MCF 10A (cell line): ENCODE measurements at regions not wholly inside any gene's neighbourhood (a gene's known extent, or its start where the extent isn't known, plus 50 kb on each side); places are given as distances from the start of the nearest gene placed in this dataset.

ENCODE experiments used
- BruUV-seq: library from RNA; stranded (reverse); fragments of 400-500 nt; replicated peaks from 2 replicates; lab custom pipeline; 2021; lab: Mats Ljungman, UMichigan
- CTCF ChIA-PET: fragments of 300-600 bp; sonication (Branson Sonifier 250); formaldehyde crosslinking; extraction: SDS; loops from one replicate; lab custom pipeline; 2021; ENCODE audit warnings: antibody characterized with exemption, inconsistent platforms; lab: Yijun Ruan, JAX
- POLR2A ChIA-PET: fragments of 300-600, 350-650 bp; sonication (Branson Sonifier 250); formaldehyde crosslinking; extraction: SDS; loops from one replicate; lab custom pipeline; 2020; ENCODE audit warnings: antibody characterized with exemption, inconsistent platforms; lab: Yijun Ruan, JAX
- DNase-seq: peaks from one replicate; pipeline ENCODE4 v3.0.0-alpha.2; 2018; ENCODE audit not compliant: unreplicated experiment
- H3K27ac Mint-ChIP-seq: one replicate; pipeline ENCODE4 v1.8.0; 2022; ENCODE audit warnings: mild to moderate bottlenecking, low read depth, mixed read lengths; ENCODE audit not compliant: unreplicated experiment
- H3K27me3 Mint-ChIP-seq: one replicate; pipeline ENCODE4 v1.8.0; 2022; ENCODE audit warnings: mixed read lengths; ENCODE audit not compliant: insufficient read depth, unreplicated experiment
- H3K36me3 Mint-ChIP-seq: one replicate; pipeline ENCODE4 v1.8.0; 2022; ENCODE audit warnings: mild to moderate bottlenecking, moderate library complexity, mixed read lengths; ENCODE audit not compliant: insufficient read depth, unreplicated experiment
- H3K4me1 Mint-ChIP-seq: one replicate; pipeline ENCODE4 v1.8.0; 2022; ENCODE audit warnings: mixed read lengths; ENCODE audit not compliant: insufficient read depth, unreplicated experiment
- H3K4me3 Mint-ChIP-seq: one replicate; pipeline ENCODE4 v1.8.0; 2022; ENCODE audit warnings: mild to moderate bottlenecking, moderate library complexity, mixed read lengths; ENCODE audit not compliant: unreplicated experiment
- H3K9me3 Mint-ChIP-seq: one replicate; pipeline ENCODE4 v1.8.0; 2022; ENCODE audit warnings: mixed read lengths; ENCODE audit not compliant: unreplicated experiment
- intact Hi-C: fragments of 100-400 bp; cut with micrococcal nuclease; formaldehyde crosslinking; loops from 2 replicates; pipeline ENCODE4 v1.14.1; 2022
- TF ChIP-seq, protein P1 (sequence below): fragments of 200-600 bp; IDR thresholded peaks from one replicate; pipeline ENCODE4 v1.8.0; 2022; ENCODE audit warnings: antibody characterized with exemption, mild to moderate bottlenecking; ENCODE audit not compliant: unreplicated experiment

DNA sequence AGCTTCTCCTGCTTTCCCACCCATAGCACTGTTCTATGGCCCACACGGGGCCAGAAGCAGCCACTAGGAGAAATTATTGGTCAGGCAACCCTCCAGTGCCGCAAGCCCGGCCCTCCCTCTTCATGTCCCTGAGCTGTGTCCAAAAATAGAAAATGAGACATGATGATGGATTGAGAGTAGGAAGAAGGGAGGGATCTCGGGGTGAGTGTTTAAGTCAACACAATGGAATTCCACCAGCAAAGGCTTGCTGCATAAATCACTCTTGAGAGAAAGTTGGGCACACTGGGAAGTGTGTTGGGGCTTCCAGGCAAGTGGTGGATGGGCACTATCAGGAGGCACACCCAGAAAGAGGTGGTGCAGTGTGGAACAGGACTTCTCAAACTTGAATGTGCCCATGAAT is 94.2 kb downstream of the LLPH start:
- intact Hi-C loops: loop anchor here (1.0 to 5.0 kb wide), 6 partner anchors 51 to 724 kb away; no protein-coding TSS in a partner anchor
- Mint-ChIP-seq H3K27me3 (no peaks in the 10 kb centered on the region), H3K4me3 (no peak overlapping the region), H3K4me1 (peaks cover 23% of the 10 kb centered on the region), H3K9me3 (no peaks in the 10 kb centered on the region), H3K36me3 (no peaks in the 10 kb centered on the region), H3K27ac (peak overlapping the region; percentile 20)
- TF ChIP-seq, protein P1, sequence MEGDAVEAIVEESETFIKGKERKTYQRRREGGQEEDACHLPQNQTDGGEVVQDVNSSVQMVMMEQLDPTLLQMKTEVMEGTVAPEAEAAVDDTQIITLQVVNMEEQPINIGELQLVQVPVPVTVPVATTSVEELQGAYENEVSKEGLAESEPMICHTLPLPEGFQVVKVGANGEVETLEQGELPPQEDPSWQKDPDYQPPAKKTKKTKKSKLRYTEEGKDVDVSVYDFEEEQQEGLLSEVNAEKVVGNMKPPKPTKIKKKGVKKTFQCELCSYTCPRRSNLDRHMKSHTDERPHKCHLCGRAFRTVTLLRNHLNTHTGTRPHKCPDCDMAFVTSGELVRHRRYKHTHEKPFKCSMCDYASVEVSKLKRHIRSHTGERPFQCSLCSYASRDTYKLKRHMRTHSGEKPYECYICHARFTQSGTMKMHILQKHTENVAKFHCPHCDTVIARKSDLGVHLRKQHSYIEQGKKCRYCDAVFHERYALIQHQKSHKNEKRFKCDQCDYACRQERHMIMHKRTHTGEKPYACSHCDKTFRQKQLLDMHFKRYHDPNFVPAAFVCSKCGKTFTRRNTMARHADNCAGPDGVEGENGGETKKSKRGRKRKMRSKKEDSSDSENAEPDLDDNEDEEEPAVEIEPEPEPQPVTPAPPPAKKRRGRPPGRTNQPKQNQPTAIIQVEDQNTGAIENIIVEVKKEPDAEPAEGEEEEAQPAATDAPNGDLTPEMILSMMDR: no peak
- no TSS peak for BruUV-seq
- CTCF ChIA-PET: interaction anchor here (0.6 to 1.7 kb wide), 13 partner anchors 8 to 663 kb away, joined by 3 to 7 read pairs (median 4); no protein-coding TSS in a partner anchor
- DNase-seq: peak; percentile 81
- POLR2A ChIA-PET: interaction anchor here (0.6 to 1.8 kb wide), 10 partner anchors 12 to 908 kb away, joined by 3 to 11 read pairs (median 3); partner anchors contain the start of gene TMBIM4

DNA sequence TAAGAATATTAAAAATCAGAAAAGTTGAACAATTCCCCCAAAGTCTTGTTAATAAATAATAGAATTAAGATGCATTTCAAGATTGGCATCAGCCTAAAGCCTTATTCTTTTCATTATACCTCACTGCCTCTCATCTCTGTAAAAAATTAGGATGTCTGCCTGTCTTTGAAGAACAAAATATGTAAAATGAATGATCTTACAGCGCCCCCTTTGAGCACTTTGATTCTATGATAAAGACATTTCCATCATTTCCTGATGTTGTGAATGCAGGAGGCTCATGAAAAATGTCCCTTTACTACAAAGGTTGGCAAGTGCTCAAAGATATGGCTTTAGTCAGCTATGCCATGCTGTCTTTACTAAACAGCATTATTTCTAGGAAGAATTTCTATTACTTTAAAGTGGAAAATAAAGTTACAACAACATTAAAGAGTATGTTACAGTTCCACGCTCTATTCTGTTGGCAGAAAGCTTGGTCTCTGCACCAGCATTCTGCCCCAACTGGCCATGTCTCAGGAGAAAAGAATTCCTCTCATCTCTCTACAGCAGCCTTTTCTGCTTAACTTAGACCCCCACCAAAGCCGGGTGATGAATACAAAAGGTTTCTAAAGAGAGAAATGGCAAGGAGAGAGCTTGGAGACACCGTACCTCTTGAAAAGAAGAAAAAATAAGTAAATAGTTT is 95.1 kb downstream of the LLPH start:
- ChIA-PET CTCF (interaction anchor here (0.6 to 1.7 kb wide), 14 partner anchors 9 to 662 kb away, joined by 3 to 7 read pairs (median 4); no protein-coding TSS in a partner anchor), POLR2A (interaction anchor here (0.7 to 1.8 kb wide), 5 partner anchors 22 to 285 kb away, joined by 3 to 11 read pairs (median 4); no protein-coding TSS in a partner anchor)
- DNase-seq: peak; percentile 68
- BruUV-seq: no TSS peak
- Mint-ChIP-seq H3K36me3 (no peaks in the 10 kb centered on the region), H3K27ac (no peak overlapping the region), H3K4me3 (no peak overlapping the region), H3K4me1 (peaks cover 23% of the 10 kb centered on the region), H3K27me3 (no peaks in the 10 kb centered on the region), H3K9me3 (no peaks in the 10 kb centered on the region)
- intact Hi-C loops: loop anchor here (2.0 to 5.0 kb wide), 4 partner anchors 52 to 731 kb away; no protein-coding TSS in a partner anchor
- TF ChIP-seq, protein P1: peak; percentile 51

DNA sequence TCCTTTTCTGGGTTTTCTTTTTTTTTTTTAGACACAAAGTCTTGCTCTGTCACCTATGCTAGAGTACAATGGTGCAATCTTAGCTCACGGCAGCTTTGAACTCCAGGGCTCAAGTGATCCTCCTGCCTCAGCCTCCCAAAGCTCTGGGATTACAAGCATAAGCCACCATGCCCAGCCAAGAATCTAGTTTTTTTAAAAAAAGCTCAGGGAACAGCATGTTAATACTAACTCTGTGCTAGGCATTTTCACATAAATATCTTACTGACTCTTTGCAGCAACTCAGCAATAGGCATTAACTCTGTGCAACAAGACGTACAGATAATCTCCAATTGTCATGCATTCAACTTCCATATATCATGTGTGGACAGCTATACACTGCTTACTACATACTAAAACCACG is 97.4 kb downstream of the LLPH start:
- POLR2A ChIA-PET: interaction anchor here (0.6 to 1.3 kb wide), 2 partner anchors 16 to 136 kb away, joined by 3 read pairs; no protein-coding TSS in a partner anchor
- intact Hi-C loops: no loop called here

More for the DNA sequence above, 97.4 kb downstream of the LLPH start:
- Mint-ChIP-seq H3K27me3 (no peaks in the 10 kb centered on the region), H3K4me3 (no peak overlapping the region), H3K4me1 (peaks cover 23% of the 10 kb centered on the region), H3K36me3 (no peaks in the 10 kb centered on the region), H3K27ac (no peak overlapping the region), H3K9me3 (no peaks in the 10 kb centered on the region)
- DNase-seq: no peak
- no TSS peak for BruUV-seq
- TF ChIP-seq, protein P1: no peak
- CTCF ChIA-PET: interaction anchor here (0.7 to 1.4 kb wide), 3 partner anchors 10 to 699 kb away, joined by 3 read pairs; no protein-coding TSS in a partner anchor
